SW 1271 (cell line): ENCODE measurements at regions not wholly inside any gene's neighbourhood (a gene's known extent, or its start where the extent isn't known, plus 50 kb on each side); places are given as distances from the start of the nearest gene placed in this dataset.
"Not testable (repeated sequence)": the region's sequence is repeated elsewhere in the genome, so short reads cannot be mapped to it uniquely, and the experiment has no call there.

Experiments
- DNase-seq, 2 experiments: peaks; one replicate each; lab custom pipeline; 2025; lab: John Stamatoyannopoulos, UW

DNA sequence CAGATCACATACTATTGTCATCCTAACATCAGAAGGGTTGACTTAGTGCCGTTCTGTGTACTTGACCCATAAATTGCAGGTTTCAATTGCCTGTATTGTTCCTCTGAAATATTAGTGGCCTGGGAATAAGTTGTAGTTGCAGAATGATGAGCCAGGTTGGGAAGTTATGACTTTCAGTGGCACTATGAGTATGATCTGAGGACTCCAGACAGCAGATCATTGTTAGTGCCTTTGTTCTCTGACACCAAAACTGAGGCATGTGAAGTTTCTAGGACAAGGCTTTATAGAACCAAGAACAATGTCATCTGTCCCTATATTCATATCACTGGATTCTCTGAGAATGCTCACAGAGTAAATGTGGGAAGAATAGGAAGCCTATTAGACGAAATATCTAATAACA, 403.7 kb downstream of the STK39 start:
- DNase-seq = no peak

DNA sequence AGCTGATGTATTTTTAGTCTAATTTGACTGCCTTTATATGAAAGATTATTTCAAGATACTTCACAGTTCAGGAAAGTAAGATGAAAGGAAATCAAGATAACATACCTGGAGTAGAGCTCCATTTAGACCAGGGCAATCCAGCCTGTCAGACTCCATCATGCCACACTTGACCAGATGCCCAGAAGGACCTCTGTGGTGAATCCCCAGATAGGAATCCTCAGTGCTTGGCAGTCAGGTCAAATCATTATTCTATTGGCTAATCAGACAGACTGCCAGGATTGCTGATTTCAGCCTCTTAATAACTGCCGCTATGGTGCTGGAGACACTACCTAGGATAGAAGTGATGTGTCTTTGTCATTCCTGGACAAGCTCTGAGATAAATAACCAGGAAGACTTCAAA, 404.2 kb downstream of the STK39 start:
- no peak for DNase-seq

DNA sequence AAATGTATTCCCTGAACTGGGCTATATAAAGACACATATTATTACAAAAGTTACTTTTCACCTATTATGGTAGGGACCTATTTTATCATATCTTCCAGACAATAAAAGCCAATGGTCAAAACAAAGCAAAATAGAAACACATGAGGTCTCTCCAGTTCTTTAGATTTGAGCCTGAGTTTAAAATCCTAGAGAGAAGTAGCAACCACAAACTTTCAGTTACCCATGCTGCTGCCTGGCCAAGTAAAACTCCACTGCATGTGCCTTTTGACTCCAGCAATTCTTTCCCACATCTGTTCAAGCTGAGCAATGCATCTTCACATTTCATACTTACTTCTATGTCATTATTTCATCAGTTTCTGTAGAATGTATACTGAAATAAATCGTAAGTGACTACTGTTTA, 405.3 kb downstream of the STK39 start:
- no peak for DNase-seq

GRCh38 chr2:167835290-167835689, 412.1 kb downstream of the STK39 start:
- not testable (repeated sequence) for DNase-seq

GRCh38 chr2:167834707-167835106, 412.7 kb downstream of the STK39 start:
- no peak for DNase-seq

GRCh38 chr2:167833294-167833693, 414.1 kb downstream of the STK39 start:
- no peak for DNase-seq

- DNase-seq = no peak
Measured at GRCh38 chr2:167832868-167833287, 414.5 kb downstream of the STK39 start.

DNA sequence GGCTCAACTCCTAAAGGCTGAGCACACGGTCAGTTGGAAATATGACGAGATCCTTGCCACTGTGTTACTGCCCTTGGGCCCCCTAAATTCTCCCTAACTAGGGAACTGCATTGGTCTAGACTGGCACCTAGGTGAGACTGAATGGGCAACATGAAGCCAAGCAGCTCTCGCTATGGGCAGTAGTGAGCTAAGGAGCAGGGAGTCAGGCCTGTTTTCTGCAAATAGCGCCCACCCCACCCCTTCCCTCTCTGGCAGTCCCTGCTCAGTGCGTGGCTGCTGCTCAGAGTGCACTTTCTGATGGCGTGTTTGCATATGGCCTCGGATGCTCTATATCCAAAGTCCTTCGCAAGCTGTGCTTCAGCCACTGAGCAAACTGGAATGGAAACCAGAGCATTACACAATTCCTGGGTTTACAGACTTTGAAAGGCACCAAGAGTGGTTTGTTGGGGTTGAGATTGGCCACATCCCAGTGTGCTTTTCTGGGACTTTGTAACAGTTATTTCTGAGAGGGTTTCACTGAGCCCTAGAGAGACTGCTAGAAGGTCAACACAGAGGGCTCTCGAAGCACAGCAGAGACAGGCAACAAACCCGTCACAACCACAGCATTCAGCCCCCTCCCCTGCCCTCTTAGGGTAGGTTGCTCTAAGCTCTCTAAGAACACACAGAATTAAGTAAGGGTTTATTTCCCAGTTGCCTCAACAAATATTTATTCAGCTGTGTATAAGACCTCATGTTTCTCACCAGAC, 419.9 kb downstream of the STK39 start:
- no peak for DNase-seq

GRCh38 chr2:167826906-167827305, 420.5 kb downstream of the STK39 start:
- DNase-seq = no peak

- no peak for DNase-seq
Measured at GRCh38 chr2:167825664-167826063, 421.7 kb downstream of the STK39 start.

GRCh38 chr2:167822690-167823465, 424.5 kb downstream of the STK39 start:
- no peak for DNase-seq

- no peak for DNase-seq
Measured at GRCh38 chr2:167820488-167820887, 426.9 kb downstream of the STK39 start.

GRCh38 chr2:167818521-167818920, 428.9 kb downstream of the STK39 start:
- DNase-seq = no peak

GRCh38 chr2:167817908-167818307, 429.5 kb downstream of the STK39 start:
- DNase-seq = no peak

DNA sequence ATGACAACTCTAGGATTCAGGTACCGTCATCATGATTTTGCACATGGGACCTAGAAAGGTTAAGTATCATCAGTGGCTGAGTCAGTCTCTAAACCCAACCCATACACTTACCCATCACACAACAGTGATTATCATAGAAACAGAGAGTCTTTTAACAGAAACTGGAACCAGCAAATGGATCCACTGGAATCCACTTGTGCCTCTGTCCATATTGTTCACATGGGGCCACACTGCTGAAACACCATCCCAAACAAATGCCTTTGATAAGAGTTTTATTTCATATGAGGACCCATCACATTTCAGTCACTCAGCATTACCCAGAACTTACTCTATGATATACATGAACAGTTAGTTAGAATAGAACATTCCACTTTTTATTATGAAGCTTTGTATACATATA, 430.0 kb downstream of the STK39 start:
- no peak for DNase-seq

DNA sequence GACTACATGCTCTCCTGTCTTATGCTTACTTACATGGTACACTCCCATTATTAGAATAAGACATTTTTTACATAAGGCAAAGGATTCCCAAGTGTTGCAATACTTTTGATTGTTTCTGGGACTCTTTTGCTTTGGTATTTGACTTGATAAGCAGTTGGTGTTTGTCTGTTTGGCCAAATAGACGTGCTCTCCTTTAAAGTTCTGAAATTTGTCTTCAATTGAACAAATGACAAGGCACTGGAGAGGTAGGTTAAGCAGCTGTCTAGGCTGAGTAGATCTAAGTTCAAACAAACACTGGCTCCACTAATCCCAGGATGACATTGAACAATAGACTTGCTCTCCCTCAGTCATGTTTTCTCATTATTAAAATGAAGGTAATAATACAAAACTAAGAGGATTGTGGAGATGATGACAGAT, 430.5 kb downstream of the STK39 start:
- no peak for DNase-seq

DNA sequence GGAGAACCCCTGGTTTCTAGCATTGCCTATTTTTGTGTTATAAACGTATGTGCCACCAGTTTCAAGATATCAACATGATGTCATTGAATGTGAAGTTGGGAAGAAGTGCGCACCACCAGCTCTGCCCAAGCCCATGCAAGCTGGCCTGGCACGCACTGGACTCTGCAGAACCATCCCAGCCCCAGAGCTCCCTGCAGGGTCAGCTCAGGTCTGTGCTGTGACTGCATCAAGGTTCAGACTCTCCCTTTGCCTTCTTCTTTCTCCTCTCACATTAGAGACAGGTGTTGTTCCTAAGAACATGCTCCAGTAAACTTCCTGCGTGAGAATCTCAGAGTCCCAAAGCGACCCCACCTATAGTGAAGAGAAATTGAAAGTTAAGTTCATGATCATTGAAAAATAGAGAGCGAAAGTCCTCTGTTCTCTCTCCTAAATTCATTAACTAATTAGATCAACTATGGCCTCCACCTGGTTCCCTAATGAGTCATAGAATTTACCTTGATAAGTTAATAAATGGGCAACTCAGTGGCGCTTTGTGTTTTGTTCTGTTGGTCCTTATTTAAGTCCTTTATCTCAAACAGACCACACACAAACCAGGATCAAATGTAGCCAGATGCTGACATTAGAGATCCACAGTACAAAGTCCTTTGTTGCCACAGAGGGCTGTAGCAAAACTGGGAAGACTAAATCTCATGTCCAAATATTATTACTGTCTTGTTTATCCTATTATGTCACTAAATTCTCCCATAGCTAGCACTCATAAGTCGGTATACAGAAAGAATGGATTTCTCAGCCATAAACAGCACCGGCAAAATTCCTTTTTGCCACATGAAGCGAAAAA, 432.3 kb downstream of the STK39 start:
- DNase-seq = no peak

GRCh38 chr2:167814482-167814880, 432.9 kb downstream of the STK39 start:
- DNase-seq = not testable (repeated sequence)

DNA sequence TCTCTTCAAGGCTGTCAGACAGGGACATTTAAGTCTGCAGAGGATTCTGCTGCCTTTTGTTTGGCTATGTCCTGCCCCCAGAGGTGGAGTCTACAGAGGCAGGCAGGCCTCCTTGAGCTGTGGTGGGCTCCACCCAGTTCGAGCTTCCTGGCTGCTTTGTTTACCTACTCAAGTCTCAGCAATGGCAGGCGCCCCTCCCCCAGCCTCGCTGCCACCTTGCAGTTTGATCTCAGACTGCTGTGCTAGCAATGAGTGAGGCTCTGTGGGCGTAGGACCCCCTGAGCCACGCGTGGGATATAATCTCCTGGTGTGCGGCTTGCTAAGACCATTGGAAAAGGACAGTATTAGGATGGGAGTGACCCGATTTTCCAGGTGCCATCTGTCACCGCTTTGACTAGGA, 437.6 kb downstream of the STK39 start:
- DNase-seq = not testable (repeated sequence)

DNA sequence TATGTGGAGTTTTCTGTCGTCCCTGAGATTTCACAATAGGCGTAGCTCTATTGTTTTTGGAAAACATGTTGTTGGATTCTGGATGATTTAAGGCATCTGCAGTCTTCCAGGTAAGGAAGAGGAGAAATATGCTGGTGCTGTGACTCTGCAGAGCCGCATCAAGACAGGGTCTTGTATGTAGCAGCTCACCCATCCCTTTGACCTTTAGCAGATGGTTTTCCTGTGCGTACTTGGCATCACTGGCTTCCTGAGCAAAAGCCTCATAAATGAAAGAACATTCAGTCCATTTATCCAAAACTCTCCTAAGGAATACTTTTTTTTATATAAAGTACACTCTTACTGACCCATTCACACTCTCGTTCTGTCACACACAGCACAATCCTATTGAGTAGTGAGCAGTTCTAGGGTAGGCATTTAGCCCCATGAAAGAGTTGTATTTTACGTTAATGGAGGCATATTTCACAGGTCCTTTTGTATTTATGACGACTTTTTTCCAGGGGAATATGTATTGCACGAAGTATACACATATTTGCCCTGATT, 443.9 kb downstream of the STK39 start:
- DNase-seq = no peak

DNA sequence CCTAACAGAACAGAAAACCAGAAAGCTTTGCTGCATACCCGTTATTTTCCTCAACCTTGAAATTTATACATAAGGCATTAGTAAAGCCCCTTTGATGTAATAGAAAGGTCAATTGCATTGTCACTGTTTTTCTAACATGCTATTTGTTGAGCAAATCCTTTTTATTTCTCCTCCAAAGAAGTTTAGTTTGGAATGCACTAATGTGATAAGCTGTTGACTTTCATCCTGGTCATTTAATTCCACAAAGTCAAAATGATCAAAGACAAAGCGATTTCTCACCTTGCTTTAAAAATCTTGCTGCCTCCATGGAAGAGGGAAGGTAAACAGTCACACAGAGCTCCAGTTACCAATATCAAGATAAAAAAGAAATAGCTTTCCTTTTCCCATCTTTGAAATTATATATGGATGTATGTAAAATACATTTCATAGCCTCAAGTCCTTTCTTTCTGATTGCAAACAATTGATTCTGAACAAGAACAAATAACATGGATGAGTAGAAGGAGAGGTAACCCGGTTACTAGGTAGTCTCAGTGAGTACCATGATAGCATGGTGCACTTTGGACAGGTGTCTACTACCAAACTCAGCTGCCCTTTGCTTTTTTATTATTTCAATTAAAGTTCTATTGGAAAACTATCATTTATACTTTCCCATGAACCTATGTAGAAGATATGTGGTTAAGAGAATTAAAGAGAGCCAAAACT, 452.7 kb downstream of the STK39 start:
- no peak for DNase-seq

GRCh38 chr2:167793725-167794124, 453.7 kb downstream of the STK39 start:
- DNase-seq = no peak
